Caki2 (cell line): ENCODE measurements at regions not wholly inside any gene's neighbourhood (a gene's known extent, or its start where the extent isn't known, plus 50 kb on each side); places are given as distances from the start of the nearest gene placed in this dataset.

Experiments
- DNase-seq: peaks from one replicate; pipeline ENCODE4 v3.0.0-alpha.2; 2015; ENCODE audit warnings: low read depth
- in situ Hi-C: cut with HindIII; loops from 2 replicates; pipeline ENCODE4 v1.10.0; 2016; ENCODE audit warnings: low sequenced_read_pairs, low pct_unique_long_range_greater_than_20kb, mixed read lengths

DNA sequence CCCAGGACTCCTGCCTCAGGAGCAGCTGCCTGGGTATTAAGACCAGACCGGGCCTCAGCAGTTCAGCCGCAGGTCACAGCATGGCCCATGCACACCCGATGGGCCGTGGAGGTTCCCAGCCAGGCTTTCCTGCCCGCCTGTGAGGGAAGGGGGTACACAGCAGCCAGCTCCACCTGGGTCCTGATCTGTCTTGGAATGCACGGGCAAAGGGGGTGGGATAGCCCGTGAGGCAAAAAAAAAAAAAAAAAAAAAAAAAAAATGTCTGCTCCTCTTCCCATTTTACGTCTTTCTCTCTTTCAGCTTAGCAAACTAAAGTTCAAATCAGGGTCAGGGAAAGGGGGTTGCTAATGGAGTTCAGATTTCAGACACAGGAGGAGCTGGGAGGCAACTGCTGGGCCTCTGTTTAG, 385.2 kb downstream of the TNS1 start:
- DNase-seq: no peak
- in situ Hi-C loops: no loop called here

DNA sequence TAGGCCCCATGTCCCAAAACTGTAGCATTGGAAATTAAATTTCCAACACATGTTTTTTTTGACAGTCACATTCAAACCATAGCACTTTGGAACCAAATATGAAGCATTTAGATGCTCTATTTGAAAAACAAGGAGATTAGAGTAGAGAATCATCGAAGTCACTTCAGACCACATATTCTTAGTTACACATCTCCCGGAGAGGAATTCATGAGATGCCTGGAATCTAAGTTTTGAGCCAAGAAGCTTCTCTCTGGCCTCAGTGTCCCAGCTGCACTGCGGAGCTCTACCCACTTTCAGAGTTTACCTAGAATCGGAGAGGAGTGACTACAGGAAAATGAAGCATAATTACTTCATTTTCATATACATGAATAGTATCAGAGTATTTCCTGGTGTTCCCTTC, 385.9 kb downstream of the TNS1 start:
- in situ Hi-C loops: no loop called here

DNA sequence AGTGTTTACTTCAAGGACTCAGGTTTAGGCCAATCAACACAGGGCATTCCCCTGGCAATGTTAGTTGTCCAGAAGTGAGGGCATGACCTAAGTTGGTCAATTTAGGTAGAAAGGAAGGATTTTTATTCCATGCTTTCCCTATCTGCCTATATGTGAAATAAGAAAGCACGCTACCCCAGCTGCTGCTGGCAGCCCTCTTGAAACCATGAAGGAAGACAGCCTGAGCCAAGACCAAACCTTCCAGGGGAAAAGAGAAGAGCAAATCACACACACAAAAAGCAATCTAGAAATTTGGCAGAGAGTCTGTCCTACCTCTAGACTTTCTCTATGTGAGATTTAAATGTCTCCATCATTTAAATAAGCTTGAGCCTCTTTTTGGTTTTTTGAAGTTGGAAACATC, 387.6 kb downstream of the TNS1 start:
- in situ Hi-C loops: no loop called here
- no peak for DNase-seq

More for the DNA sequence above, 385.9 kb downstream of the TNS1 start:
- DNase-seq: no peak

DNA sequence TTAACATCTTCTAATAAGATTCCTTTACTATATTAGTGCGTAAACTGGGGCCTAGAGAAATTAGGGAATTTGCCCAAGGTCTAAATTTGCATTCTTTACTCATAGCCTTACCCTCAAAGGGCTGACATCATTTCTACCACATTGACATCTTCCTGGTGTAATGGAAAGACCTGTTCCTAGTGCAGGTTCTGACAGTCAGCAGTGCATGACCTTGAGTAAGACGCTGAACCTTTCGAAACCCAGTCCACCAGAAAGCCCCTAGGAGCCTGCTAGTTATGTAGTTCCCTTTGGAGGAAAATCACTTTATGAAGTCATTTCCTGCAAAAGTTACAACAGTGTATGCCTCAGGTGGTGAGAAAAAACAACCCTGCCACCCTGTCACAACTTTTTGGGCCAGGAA, 388.3 kb downstream of the TNS1 start:
- no peak for DNase-seq
- in situ Hi-C loops: no loop called here

DNA sequence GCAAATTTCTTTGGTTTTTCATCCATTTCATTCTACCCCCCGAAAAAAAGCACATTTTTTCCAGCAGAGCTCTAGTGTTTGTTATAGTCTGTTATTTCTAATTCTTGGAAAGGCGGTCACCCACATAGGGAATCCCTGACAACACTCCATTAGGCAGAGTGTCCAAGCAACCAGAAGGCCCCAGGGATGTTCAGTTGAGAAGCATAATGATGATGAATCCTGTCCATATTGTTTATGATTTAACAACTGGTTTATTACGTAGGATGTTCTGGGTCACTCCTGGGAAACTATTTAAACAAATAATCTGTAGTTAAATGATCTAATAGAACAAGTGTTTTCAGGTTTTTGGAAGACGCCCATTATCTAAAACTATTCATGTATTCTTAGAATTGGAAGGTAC, 388.7 kb downstream of the TNS1 start:
- in situ Hi-C loops: no loop called here
- no peak for DNase-seq

DNA sequence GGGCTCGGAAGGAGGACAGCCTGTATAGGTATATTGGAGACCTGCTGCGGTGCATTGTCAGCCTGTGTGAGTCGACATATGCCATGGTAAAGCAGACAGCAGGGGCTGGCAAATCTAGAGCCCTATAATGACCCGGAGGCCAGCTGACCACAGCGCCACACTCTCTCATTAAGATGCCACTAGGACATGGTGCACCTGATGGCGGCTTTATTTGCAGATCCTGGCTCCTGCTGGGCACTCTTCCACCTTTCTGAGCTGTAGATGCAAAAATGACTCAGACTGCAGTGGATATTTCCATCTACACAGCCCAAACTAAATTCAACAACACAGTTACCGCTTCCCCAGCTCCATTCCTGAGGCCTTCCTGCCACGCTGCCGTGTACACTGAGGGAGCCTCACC, 389.9 kb downstream of the TNS1 start:
- DNase-seq: no peak
- in situ Hi-C loops: no loop called here

DNA sequence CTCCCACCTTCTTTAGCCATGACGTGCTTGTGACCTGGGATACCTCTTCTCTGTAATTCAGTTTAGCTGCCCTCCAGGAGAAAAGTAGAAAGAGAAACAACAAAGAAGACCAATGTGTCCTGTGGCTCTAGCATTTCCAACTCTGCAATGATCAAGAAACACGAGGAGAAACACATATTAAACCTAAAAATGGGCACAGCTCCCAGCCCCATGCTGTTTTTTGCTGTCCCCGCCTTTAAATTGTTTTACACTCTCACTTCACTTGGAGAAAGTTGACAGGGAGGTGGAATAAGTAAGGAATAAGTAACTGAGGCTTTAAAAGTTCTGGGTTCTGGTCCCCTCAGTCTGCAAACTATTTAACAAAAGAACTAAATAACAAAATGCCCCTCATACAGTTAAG, 390.6 kb downstream of the TNS1 start:
- in situ Hi-C loops: no loop called here

DNA sequence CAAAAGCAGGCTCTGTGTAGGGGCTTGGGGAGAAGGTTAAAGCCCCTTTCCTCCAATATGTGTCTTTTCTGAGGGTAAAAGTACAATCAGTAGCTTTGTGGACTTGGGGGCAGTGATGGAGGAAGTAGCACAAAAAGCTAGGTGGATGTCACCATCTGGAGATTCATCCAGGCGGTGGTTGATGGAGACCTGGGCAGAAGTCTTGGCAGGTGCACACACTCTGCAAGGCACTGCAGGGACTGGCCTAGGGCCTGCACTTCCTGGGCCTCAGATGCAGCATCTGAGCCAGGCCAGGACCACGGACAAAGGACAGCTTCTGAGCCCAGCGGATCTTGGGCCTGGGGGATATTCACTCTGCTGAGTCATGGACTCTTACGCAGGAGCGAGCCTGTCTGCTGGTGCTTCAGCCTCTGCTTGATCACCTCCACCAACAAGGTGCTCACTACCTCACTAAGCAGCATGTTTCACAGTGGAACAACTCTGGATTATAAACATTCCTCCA, 391.1 kb downstream of the TNS1 start:
- in situ Hi-C loops: no loop called here
- DNase-seq: no peak

More for the DNA sequence above, 390.6 kb downstream of the TNS1 start:
- no peak for DNase-seq

DNA sequence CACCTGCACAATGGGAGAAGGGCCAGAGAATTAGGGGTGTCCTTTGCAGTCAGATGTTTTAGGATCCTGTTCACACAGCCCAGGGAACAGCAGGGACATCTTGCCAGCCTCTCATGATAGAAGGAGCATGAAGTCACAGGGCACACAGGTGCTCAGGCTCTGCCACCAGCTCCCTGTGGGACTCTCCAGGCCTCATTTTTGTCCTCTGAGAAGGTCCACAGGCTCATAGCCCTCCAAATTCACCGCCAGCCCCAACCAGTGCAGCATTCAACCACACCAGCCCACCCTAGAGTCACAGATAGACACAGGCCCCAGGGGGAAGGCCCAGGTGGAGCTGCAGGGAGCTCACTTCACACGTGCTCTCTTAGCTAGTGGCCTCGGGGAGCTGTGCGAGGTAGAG, 391.7 kb downstream of the TNS1 start:
- in situ Hi-C loops: no loop called here
- no peak for DNase-seq

DNA sequence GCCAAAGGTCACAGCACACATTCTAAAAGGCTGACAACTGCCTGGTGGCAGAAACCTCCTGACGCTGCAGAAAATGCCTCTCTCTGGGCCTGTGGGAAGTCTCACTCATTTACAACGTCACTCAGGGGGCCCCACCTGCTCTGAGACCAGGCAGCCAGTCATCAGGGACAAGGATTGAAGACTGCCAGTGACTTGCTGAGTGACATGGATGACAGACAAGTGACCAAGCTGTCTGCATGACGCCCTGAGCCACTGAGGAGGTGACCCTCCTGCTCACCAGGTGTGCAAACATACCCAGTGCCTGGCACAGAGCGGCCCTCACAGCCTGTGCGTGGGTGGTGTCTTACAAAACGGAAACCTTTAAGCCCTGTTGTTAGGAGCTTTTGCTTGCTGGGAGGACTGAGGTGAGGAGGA, 392.4 kb downstream of the TNS1 start:
- no peak for DNase-seq
- in situ Hi-C loops: no loop called here

DNA sequence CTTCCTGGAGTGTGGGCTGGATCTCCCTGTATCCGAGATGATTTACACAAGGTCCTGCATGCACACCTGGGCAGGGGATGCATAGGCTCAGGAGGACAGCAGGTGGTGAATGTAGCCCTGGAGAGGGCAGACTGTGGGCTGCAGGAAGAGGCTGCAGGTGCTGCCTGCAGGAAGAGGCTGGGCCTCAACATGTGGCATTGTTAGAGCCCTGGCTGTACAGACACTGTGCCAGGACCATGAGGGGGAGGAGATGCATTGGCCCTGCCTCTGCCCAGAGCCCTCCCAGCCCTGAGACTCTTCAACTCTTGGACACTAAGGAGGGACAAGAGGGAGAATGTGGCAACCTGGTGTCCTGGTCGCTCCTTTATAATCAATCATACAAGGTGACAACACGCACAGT, 392.8 kb downstream of the TNS1 start:
- DNase-seq: no peak
- in situ Hi-C loops: no loop called here

DNA sequence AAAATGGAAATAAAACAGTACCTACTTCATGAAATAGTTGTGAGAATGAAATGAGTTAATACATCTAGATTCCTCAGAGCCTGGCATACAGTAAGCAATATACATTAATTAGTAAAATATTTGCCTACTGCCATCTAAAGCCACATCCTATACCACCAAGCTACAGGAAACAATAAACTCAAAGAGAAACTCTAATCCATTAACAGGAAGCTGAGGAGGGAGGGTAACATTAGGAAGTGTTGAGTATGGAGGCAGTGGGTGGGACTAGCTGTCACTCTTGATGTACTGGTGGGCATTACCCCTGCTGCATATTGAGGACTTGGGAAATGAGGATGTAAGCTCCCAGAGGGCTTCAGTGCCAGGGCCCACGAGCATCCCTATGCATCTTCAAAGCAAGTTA, 396.5 kb downstream of the TNS1 start:
- no peak for DNase-seq
- in situ Hi-C loops: no loop called here

DNA sequence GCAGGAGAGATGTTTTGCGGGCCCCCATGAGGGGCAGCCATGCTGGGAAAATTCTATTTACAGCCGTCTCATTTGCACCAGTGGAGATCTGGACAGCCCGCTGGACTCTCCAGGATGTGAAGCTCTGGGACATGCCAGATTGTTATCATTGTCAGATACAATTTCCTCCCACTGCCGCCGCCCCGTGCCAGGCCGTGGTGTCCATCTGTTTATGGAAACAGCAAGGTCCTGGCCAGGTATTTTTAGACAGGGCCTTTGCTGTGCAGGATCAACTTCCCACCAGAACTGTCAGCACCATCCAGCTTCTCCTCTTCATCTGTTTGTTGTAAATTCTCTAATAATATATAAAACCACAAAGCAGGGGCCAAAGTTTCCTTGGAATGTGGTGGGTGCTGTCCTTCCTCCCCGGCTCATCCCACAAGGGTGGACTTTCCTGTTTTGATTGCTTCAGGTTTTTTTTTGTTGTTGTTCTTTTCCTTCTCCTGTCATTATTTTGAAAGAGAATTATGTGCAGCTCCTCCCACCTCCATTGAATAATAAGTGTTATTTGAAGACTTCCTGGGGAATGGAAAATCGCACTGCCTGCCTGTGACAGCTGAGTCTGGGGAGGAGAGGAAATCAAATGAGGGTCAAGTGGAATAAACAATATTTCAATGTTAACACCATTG, 398.1 kb downstream of the TNS1 start:
- in situ Hi-C loops: no loop called here

DNA sequence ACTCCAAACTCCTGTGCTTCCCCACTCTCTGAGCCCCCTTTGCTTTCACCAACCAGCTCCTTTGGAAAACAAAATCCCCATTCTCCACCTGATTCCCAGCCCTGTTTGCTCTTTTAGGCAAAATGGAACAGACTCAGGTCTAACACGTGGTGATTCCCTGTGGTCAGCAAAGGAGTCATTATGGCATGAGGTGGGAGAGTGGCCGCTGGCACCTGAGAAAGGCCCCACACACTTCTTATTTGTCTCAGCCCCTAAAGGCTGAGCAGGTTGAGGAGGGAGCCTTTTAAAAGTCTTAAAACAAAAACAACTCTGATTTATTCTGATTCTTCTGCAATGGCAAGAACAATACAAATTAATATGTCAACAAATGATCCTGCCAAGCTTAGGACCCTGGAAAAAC, 401.2 kb downstream of the TNS1 start:
- in situ Hi-C loops: no loop called here
- DNase-seq: no peak

More for the DNA sequence above, 398.1 kb downstream of the TNS1 start:
- no peak for DNase-seq

DNA sequence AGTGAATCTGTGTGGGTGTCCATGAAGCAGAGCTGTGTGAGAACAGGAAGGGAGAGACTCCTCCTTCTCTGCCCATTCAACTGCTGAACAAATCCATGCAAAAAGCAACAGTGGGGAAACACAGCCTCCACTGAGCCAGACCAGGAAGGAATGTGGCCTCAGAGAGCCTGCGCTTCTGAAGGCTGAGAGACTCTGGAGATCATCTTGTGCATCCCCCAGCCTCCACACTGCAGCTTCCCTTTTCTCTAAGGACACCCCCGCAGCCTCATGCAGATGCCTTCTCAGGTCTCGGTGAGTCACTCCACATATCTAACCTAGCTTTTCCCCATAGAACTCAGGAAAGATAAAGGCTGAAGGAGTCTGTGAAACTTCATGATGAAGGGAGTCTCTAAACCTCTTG, 402.9 kb downstream of the TNS1 start:
- DNase-seq: no peak
- in situ Hi-C loops: no loop called here

DNA sequence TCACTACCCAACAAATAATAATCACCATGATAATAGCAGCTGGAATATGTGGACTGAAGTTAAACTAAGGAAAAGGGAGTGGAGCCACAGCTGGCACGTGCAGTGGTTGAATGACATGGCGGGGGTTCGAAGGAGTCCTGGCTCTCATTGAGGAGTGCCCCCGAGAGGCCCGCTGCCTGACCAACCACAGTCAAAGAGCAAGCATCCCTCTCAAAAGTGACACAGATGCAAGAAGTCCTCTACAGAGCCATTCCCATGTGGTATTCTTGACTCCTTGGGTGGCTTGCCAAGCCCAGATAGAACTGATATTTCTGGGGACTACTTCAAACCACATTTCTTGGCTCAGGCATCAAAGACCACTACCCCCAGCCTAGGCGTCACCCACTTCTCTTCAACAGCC, 405.1 kb downstream of the TNS1 start:
- DNase-seq: no peak
- in situ Hi-C loops: no loop called here

DNA sequence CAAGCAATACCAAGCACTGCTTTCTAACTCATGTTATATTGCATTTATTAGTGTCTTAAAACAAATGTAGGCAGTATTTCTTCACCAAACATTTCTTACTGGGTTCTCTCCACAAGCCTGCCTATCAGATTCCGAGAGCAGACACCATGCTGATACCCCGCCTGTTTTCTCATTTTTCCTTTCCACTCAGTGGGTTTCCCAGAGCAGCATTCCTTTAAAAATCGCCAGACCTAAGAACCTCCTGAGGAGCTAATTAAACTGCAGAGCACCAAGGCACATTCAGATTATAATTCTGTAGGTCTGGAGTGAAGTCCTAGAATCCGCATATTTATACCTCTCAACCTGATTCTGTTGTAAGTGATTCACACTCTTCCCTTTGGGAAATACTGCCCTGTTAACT, 405.6 kb downstream of the TNS1 start:
- DNase-seq: no peak
- in situ Hi-C loops: no loop called here

DNA sequence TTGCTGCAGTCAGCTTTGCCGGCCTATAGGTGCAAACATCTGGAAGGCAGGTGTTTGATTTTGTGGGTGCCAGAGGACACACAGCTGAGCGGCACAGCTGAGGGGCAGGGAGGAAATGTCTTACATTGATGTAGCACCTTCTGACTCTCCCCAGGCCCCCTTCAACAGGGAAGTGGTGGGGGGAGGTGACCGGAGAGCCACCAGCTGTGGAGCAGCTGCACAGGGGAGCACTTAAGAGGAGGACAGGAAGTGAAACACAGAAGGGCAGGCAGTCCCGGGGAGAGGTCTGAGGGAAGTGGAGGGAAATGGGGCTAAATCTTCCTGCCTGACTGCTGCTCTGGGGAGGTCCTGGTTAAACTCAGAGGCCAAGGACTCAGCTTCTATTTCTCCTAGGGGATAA, 409.1 kb downstream of the TNS1 start:
- in situ Hi-C loops: no loop called here
- DNase-seq: no peak

DNA sequence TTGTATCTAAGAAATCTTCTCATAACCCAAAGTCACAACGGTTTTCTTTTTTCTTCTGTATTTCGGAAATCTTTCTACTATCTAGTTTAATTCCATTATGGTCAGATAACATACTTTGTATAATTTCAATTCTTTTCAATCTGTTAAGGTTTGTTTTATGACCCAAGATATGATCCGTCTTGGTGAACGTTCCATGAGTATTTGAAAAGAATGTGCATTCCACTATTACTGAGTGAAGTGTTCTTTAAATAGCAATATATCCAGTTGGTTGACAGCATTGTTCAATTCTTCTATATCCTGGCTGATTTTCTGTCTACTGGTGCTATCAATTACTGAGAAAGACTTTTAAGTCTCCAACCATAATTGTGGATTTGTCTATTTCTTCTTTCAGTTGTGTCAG, 414.5 kb downstream of the TNS1 start:
- in situ Hi-C loops: no loop called here
- DNase-seq: no peak

DNA sequence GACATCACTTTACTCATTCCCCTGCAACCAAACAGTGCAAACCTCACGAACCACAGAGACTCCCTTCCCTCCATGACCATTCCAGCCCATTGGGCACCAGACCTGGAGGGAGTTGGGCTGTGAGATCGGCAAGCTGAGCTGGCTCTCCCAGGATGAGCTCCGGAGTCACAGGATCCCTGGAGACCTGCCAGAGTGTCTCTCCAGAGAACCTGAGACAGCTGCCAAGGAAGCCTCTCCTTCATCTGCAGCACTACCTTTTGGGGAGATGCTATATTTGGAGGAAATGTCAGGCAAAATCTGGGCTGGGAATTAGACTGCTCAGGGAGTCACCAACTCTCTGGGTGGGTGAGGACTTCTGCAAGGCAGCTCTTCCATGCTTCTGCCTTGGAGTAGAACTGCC, 417.4 kb downstream of the TNS1 start:
- in situ Hi-C loops: no loop called here
- no peak for DNase-seq
